Islet precursor cell (in vitro differentiated cells): ENCODE measurements at regions not wholly inside any gene's neighbourhood (a gene's known extent, or its start where the extent isn't known, plus 50 kb on each side); places are given as distances from the start of the nearest gene placed in this dataset.

Source experiments
- DNase-seq: peaks from one replicate; pipeline ENCODE4 v3.0.0-alpha.2; 2018

- peak; percentile 73 for DNase-seq
These were observed 165.0 kb upstream of the POU3F2 start for GRCh38 chr6:98669371-98669770.

GRCh38 chr6:98670045-98670746 is 164.2 kb upstream of the POU3F2 start:
- no peak for DNase-seq

- no peak for DNase-seq
These were observed 161.5 kb upstream of the POU3F2 start for GRCh38 chr6:98672681-98673475.

- no peak for DNase-seq
These were observed 155.9 kb upstream of the POU3F2 start for GRCh38 chr6:98678481-98678880.

- no peak for DNase-seq
These were observed 148.3 kb upstream of the POU3F2 start for GRCh38 chr6:98686008-98686601.

- no peak for DNase-seq
These were observed 146.6 kb upstream of the POU3F2 start for GRCh38 chr6:98687752-98688151.

GRCh38 chr6:98695091-98695801 is 139.1 kb upstream of the POU3F2 start:
- no peak for DNase-seq

GRCh38 chr6:98711380-98711779 is 123.0 kb upstream of the POU3F2 start:
- no peak for DNase-seq

GRCh38 chr6:98716341-98716740 is 118.0 kb upstream of the POU3F2 start:
- peak; percentile 61 for DNase-seq

GRCh38 chr6:98717322-98717877 is 117.0 kb upstream of the POU3F2 start:
- no peak for DNase-seq

GRCh38 chr6:98717988-98718387 is 116.4 kb upstream of the POU3F2 start:
- DNase-seq = no peak

GRCh38 chr6:98724537-98724936 is 109.8 kb upstream of the POU3F2 start:
- DNase-seq = no peak

- no peak for DNase-seq
These were observed 87.1 kb upstream of the POU3F2 start for GRCh38 chr6:98747273-98747672.

- no peak for DNase-seq
These were observed 86.4 kb upstream of the POU3F2 start for GRCh38 chr6:98747960-98748359.

- no peak for DNase-seq
These were observed 74.9 kb upstream of the POU3F2 start for GRCh38 chr6:98759459-98759858.

- no peak for DNase-seq
These were observed 69.9 kb upstream of the POU3F2 start for GRCh38 chr6:98764373-98764911.

GRCh38 chr6:98769546-98769945 is 64.8 kb upstream of the POU3F2 start:
- DNase-seq = peak; percentile 63

- DNase-seq = no peak
These were observed 59.2 kb upstream of the POU3F2 start for GRCh38 chr6:98775205-98775604.

- no peak for DNase-seq
These were observed 56.6 kb upstream of the POU3F2 start for GRCh38 chr6:98777762-98778161.

GRCh38 chr6:98779618-98780017 is 54.8 kb upstream of the POU3F2 start:
- DNase-seq = no peak

GRCh38 chr6:98782772-98783171 is 51.6 kb upstream of the POU3F2 start:
- DNase-seq = no peak

- no peak for DNase-seq
These were observed 50.8 kb upstream of the POU3F2 start for GRCh38 chr6:98783578-98783977.
